HL-60 (cell line): ENCODE measurements at regions not wholly inside any gene's neighbourhood (a gene's known extent, or its start where the extent isn't known, plus 50 kb on each side); places are given as distances from the start of the nearest gene placed in this dataset.

Experiments
- GABPA ChIP-seq: IDR thresholded peaks from 2 replicates; pipeline ENCODE4 v1.6.1; 2012; ENCODE audit warnings: low read depth
- POLR2AphosphoS5 ChIP-seq: IDR thresholded peaks from 2 replicates; pipeline ENCODE4 v1.6.1; 2012; ENCODE audit warnings: low read depth
- SPI1 ChIP-seq: IDR thresholded peaks from 2 replicates; pipeline ENCODE4 v1.6.1; 2012; ENCODE audit warnings: low read depth, mild to moderate bottlenecking, borderline replicate concordance
- TF ChIP-seq, protein P1 (sequence below): IDR thresholded peaks from one replicate; pipeline ENCODE4 v1.5.1; 2011; ENCODE audit warnings: low read length, control low read depth, inconsistent platforms; ENCODE audit not compliant: insufficient read depth
- TF ChIP-seq, protein P2 (sequence below): IDR thresholded peaks from 2 replicates; pipeline ENCODE4 v1.6.1; 2012; ENCODE audit warnings: low read depth; ENCODE audit not compliant: insufficient replicate concordance

DNA sequence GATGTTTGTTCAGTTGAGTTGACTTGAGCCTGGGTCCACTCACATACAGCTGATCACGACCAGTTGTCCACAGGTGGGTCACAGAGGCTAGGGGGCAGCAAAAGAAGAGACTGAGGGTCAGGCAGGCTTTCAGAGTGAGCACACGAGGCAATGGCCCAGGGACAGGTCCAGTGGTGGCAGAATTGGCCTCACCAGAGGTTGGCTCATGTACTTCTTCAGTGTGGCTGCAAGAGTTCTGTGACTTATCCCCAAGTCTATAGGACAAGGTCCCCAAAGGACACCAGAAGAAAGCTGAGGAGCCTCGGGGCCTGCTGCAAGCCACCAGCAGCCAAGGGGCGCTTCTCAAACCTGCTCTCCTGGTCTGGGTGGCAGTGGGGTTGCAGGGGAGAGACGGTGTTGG, 219.8 kb downstream of the TFCP2L1 start:
- TF ChIP-seq SPI1 (no peak), POLR2AphosphoS5 (no peak), GABPA (no peak)
- TF ChIP-seq, protein P1, sequence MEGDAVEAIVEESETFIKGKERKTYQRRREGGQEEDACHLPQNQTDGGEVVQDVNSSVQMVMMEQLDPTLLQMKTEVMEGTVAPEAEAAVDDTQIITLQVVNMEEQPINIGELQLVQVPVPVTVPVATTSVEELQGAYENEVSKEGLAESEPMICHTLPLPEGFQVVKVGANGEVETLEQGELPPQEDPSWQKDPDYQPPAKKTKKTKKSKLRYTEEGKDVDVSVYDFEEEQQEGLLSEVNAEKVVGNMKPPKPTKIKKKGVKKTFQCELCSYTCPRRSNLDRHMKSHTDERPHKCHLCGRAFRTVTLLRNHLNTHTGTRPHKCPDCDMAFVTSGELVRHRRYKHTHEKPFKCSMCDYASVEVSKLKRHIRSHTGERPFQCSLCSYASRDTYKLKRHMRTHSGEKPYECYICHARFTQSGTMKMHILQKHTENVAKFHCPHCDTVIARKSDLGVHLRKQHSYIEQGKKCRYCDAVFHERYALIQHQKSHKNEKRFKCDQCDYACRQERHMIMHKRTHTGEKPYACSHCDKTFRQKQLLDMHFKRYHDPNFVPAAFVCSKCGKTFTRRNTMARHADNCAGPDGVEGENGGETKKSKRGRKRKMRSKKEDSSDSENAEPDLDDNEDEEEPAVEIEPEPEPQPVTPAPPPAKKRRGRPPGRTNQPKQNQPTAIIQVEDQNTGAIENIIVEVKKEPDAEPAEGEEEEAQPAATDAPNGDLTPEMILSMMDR = no peak
- TF ChIP-seq, protein P2, sequence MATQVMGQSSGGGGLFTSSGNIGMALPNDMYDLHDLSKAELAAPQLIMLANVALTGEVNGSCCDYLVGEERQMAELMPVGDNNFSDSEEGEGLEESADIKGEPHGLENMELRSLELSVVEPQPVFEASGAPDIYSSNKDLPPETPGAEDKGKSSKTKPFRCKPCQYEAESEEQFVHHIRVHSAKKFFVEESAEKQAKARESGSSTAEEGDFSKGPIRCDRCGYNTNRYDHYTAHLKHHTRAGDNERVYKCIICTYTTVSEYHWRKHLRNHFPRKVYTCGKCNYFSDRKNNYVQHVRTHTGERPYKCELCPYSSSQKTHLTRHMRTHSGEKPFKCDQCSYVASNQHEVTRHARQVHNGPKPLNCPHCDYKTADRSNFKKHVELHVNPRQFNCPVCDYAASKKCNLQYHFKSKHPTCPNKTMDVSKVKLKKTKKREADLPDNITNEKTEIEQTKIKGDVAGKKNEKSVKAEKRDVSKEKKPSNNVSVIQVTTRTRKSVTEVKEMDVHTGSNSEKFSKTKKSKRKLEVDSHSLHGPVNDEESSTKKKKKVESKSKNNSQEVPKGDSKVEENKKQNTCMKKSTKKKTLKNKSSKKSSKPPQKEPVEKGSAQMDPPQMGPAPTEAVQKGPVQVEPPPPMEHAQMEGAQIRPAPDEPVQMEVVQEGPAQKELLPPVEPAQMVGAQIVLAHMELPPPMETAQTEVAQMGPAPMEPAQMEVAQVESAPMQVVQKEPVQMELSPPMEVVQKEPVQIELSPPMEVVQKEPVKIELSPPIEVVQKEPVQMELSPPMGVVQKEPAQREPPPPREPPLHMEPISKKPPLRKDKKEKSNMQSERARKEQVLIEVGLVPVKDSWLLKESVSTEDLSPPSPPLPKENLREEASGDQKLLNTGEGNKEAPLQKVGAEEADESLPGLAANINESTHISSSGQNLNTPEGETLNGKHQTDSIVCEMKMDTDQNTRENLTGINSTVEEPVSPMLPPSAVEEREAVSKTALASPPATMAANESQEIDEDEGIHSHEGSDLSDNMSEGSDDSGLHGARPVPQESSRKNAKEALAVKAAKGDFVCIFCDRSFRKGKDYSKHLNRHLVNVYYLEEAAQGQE = no peak
